Ishikawa (cell line): ENCODE measurements at regions not wholly inside any gene's neighbourhood (a gene's known extent, or its start where the extent isn't known, plus 50 kb on each side); places are given as distances from the start of the nearest gene placed in this dataset.

Experiments
- CEBPB ChIP-seq: IDR thresholded peaks from 2 replicates; pipeline ENCODE4 v1.6.1; 2012
- CREB1 ChIP-seq: IDR thresholded peaks from 2 replicates; pipeline ENCODE4 v1.6.1; 2012; ENCODE audit warnings: low read depth
- EGR1 ChIP-seq: IDR thresholded peaks from 2 replicates; pipeline ENCODE4 v1.6.1; 2012
- EP300 ChIP-seq: IDR thresholded peaks from 2 replicates; pipeline ENCODE4 v1.6.1; 2012; ENCODE audit warnings: borderline replicate concordance
- FOXM1 ChIP-seq: IDR thresholded peaks from 2 replicates; pipeline ENCODE4 v1.6.1; 2012; ENCODE audit warnings: low read depth, borderline replicate concordance
- MAX ChIP-seq: IDR thresholded peaks from 2 replicates; pipeline ENCODE4 v1.6.1; 2012
- NFIC ChIP-seq: IDR thresholded peaks from 2 replicates; pipeline ENCODE4 v1.6.1; 2012
- RAD21 ChIP-seq: IDR thresholded peaks from 2 replicates; pipeline ENCODE4 v1.6.1; 2012; ENCODE audit warnings: low read depth
- REST ChIP-seq: IDR thresholded peaks from 2 replicates; pipeline ENCODE4 v1.6.1; 2012; ENCODE audit warnings: low read depth, mild to moderate bottlenecking
- TAF1 ChIP-seq: IDR thresholded peaks from 2 replicates; pipeline ENCODE4 v1.6.1; 2012; ENCODE audit warnings: low read depth, mild to moderate bottlenecking
- TCF12 ChIP-seq: IDR thresholded peaks from 2 replicates; pipeline ENCODE4 v1.6.1; 2012; ENCODE audit warnings: low read depth
- TEAD4 ChIP-seq: IDR thresholded peaks from 2 replicates; pipeline ENCODE4 v1.6.1; 2012
- USF1 ChIP-seq: IDR thresholded peaks from 2 replicates; pipeline ENCODE4 v1.6.1; 2012
- YY1 ChIP-seq: IDR thresholded peaks from 2 replicates; pipeline ENCODE4 v1.6.1; 2012; ENCODE audit warnings: low read depth
- ZBTB7A ChIP-seq: IDR thresholded peaks from 2 replicates; pipeline ENCODE4 v1.6.1; 2012; ENCODE audit warnings: low read depth

- TF ChIP-seq TCF12 (no peak), USF1 (no peak), CEBPB (no peak), RAD21 (no peak), TEAD4 (no peak), TAF1 (no peak), YY1 (no peak)
Measured at GRCh38 chr4:23033796-23034195, 341.1 kb downstream of the GBA3 start.

- TF ChIP-seq EGR1, result no peak
- TF ChIP-seq CREB1, result no peak
- no peak for TF ChIP-seq NFIC
- TF ChIP-seq FOXM1, result no peak
- TF ChIP-seq TCF12, result no peak
- no peak for TF ChIP-seq YY1
Measured at GRCh38 chr4:23028875-23029274, 336.1 kb downstream of the GBA3 start.

- no peak for TF ChIP-seq USF1
- no peak for TF ChIP-seq MAX
- no peak for TF ChIP-seq TAF1
Measured at GRCh38 chr4:23023666-23024065, 330.9 kb downstream of the GBA3 start.

GRCh38 chr4:23023121-23023520 is 330.4 kb downstream of the GBA3 start:
- TF ChIP-seq TAF1 (no peak), TCF12 (no peak), TEAD4 (no peak), RAD21 (no peak), FOXM1 (no peak), CREB1 (no peak), EP300 (no peak), NFIC (no peak), ZBTB7A (no peak), CEBPB (no peak), EGR1 (no peak), MAX (no peak), YY1 (no peak), REST (no peak)

GRCh38 chr4:23022032-23022431 is 329.3 kb downstream of the GBA3 start:
- TF ChIP-seq TCF12 (no peak), EP300 (no peak), EGR1 (no peak), USF1 (no peak), MAX (no peak)

GRCh38 chr4:23021040-23021439 is 328.3 kb downstream of the GBA3 start:
- no peak for TF ChIP-seq ZBTB7A
- TF ChIP-seq REST, result no peak
- no peak for TF ChIP-seq MAX
- TF ChIP-seq EGR1, result no peak
- TF ChIP-seq EP300, result no peak
- no peak for TF ChIP-seq NFIC
- no peak for TF ChIP-seq CEBPB
- no peak for TF ChIP-seq RAD21
- TF ChIP-seq TAF1, result no peak
- no peak for TF ChIP-seq TEAD4
- TF ChIP-seq CREB1, result no peak
- TF ChIP-seq YY1, result no peak
- no peak for TF ChIP-seq USF1
- TF ChIP-seq FOXM1, result no peak
- TF ChIP-seq TCF12, result no peak
